ENCODE measurements at regions not wholly inside any gene's neighbourhood (a gene's known extent, or its start where the extent isn't known, plus 50 kb on each side); places are given as distances from the start of the nearest gene placed in this dataset.

DNA sequence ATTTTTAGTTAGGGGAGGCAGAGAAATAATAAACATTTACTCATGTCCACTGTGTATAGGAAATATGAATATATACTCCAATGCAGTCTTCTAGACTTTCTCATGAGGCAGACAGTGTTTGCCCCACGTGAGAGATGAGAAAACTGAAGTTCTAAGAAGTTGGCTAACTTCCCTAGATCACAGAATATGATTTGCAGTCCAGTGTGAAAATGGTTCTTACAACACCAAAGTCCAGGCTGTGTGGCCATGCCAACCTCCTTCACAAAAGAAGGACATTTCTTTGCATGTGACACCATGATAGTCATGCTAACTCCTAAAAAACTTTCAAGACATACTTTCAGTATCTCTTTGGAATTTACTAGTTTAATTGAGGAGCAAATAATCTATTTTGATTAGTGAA, 143.7 kb downstream of the IRS1 start (continued):
- no peak for TF ChIP-seq ZBTB7B (CRISPR knock-in tag; IDR thresholded peaks at IDR 0.05)
- no peak for TF ChIP-seq TBL1XR1 (IDR thresholded peaks at IDR 0.05; ENCODE audit: borderline replicate concordance, low read length, partially characterized antibody)
- no peak for TF ChIP-seq HES4 (CRISPR knock-in tag; IDR thresholded peaks at IDR 0.05; ENCODE audit: borderline replicate concordance)
- no peak for TF ChIP-seq HDAC6 (IDR thresholded peaks at IDR 0.05; ENCODE audit: low read depth, low read length)
- no peak for TF ChIP-seq NPAS2 (CRISPR knock-in tag; IDR thresholded peaks at IDR 0.05; ENCODE audit: borderline replicate concordance)
- TF ChIP-seq ZNF546 (CRISPR knock-in tag; conservative IDR thresholded peaks at IDR 0.05): no peak
- TF ChIP-seq ZNF317 (CRISPR knock-in tag; IDR thresholded peaks at IDR 0.05): 0 out of 2 replicates have a peak, but pooled peaks have one; percentile 9
- no peak for TF ChIP-seq RBM22 (optimal IDR thresholded peaks at IDR 0.05; ENCODE audit: low read length)
- no peak for TF ChIP-seq ZNF790 (CRISPR knock-in tag; IDR thresholded peaks at IDR 0.05; ENCODE audit: borderline replicate concordance)
- TF ChIP-seq, protein P1, sequence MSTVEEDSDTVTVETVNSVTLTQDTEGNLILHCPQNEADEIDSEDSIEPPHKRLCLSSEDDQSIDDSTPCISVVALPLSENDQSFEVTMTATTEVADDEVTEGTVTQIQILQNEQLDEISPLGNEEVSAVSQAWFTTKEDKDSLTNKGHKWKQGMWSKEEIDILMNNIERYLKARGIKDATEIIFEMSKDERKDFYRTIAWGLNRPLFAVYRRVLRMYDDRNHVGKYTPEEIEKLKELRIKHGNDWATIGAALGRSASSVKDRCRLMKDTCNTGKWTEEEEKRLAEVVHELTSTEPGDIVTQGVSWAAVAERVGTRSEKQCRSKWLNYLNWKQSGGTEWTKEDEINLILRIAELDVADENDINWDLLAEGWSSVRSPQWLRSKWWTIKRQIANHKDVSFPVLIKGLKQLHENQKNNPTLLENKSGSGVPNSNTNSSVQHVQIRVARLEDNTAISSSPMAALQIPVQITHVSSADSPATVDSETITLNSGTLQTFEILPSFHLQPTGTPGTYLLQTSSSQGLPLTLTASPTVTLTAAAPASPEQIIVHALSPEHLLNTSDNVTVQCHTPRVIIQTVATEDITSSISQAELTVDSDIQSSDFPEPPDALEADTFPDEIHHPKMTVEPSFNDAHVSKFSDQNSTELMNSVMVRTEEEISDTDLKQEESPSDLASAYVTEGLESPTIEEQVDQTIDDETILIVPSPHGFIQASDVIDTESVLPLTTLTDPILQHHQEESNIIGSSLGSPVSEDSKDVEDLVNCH (CRISPR knock-in tag; IDR thresholded peaks at IDR 0.05): no peak
- TF ChIP-seq ZNF205 (CRISPR knock-in tag; IDR thresholded peaks at IDR 0.05): no peak
- TF ChIP-seq HNRNPK (IDR thresholded peaks at IDR 0.05; ENCODE audit: low read depth, low read length, poor library complexity, severe bottlenecking): no peak
- peak; percentile 29; the same call in 1 of the 2 replicates for TF ChIP-seq ZNF33A (CRISPR knock-in tag; IDR thresholded peaks at IDR 0.05; ENCODE audit: borderline replicate concordance)
- TF ChIP-seq, protein P2, sequence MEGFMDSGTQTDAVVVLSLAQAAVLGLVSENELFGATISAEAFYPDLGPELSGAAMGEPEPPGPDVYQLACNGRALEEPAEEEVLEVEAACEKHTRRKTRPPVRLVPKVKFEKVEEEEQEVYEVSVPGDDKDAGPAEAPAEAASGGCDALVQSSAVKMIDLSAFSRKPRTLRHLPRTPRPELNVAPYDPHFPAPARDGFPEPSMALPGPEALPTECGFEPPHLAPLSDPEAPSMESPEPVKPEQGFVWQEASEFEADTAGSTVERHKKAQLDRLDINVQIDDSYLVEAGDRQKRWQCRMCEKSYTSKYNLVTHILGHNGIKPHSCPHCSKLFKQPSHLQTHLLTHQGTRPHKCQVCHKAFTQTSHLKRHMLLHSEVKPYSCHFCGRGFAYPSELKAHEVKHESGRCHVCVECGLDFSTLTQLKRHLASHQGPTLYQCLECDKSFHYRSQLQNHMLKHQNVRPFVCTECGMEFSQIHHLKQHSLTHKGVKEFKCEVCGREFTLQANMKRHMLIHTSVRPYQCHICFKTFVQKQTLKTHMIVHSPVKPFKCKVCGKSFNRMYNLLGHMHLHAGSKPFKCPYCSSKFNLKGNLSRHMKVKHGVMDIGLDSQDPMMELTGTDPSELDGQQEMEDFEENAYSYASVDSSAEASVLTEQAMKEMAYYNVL (CRISPR knock-in tag; IDR thresholded peaks at IDR 0.05; ENCODE audit: borderline replicate concordance): no peak
- no peak for TF ChIP-seq STAG1 (CRISPR knock-in tag; IDR thresholded peaks at IDR 0.05)
- TF ChIP-seq PAF1 (CRISPR knock-in tag; IDR thresholded peaks at IDR 0.05): no peak
- TF ChIP-seq MEIS2 (CRISPR knock-in tag; IDR thresholded peaks at IDR 0.05): no peak
- TF ChIP-seq CC2D1A (CRISPR knock-in tag; IDR thresholded peaks at IDR 0.05): no peak
- TF ChIP-seq CHCHD3 (CRISPR knock-in tag; IDR thresholded peaks at IDR 0.05): no peak
- TF ChIP-seq, protein P3, sequence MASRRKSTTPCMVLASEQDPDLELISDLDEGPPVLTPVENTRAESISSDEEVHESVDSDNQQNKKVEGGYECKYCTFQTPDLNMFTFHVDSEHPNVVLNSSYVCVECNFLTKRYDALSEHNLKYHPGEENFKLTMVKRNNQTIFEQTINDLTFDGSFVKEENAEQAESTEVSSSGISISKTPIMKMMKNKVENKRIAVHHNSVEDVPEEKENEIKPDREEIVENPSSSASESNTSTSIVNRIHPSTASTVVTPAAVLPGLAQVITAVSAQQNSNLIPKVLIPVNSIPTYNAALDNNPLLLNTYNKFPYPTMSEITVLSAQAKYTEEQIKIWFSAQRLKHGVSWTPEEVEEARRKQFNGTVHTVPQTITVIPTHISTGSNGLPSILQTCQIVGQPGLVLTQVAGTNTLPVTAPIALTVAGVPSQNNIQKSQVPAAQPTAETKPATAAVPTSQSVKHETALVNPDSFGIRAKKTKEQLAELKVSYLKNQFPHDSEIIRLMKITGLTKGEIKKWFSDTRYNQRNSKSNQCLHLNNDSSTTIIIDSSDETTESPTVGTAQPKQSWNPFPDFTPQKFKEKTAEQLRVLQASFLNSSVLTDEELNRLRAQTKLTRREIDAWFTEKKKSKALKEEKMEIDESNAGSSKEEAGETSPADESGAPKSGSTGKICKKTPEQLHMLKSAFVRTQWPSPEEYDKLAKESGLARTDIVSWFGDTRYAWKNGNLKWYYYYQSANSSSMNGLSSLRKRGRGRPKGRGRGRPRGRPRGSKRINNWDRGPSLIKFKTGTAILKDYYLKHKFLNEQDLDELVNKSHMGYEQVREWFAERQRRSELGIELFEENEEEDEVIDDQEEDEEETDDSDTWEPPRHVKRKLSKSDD (CRISPR knock-in tag; IDR thresholded peaks at IDR 0.05; ENCODE audit: low read depth): no peak
- TF ChIP-seq ZNF234 (CRISPR knock-in tag; conservative IDR thresholded peaks at IDR 0.05): no peak
